NCI-H226 (cell line): ENCODE measurements at regions not wholly inside any gene's neighbourhood (a gene's known extent, or its start where the extent isn't known, plus 50 kb on each side); places are given as distances from the start of the nearest gene placed in this dataset.
"Not testable (repeated sequence)": the region's sequence is repeated elsewhere in the genome, so short reads cannot be mapped to it uniquely, and the experiment has no call there.

Experiments used
- DNase-seq: peaks from one replicate; pipeline ENCODE4 v3.0.0-alpha.2; 2015

- DNase-seq: no peak
Observed at GRCh38 chr21:41583274-41583790, 75.4 kb upstream of the TMPRSS2 start.

- no peak for DNase-seq
Observed at GRCh38 chr21:41582866-41583265, 74.9 kb upstream of the TMPRSS2 start.

- no peak for DNase-seq
Observed at GRCh38 chr21:41582298-41582840, 74.4 kb upstream of the TMPRSS2 start.

GRCh38 chr21:41581592-41582228 lies 73.8 kb upstream of the TMPRSS2 start:
- DNase-seq: no peak

GRCh38 chr21:41580758-41581554 lies 73.0 kb upstream of the TMPRSS2 start:
- DNase-seq: no peak

GRCh38 chr21:41579692-41580091 lies 71.7 kb upstream of the TMPRSS2 start:
- no peak for DNase-seq

GRCh38 chr21:41578716-41579115 lies 70.8 kb upstream of the TMPRSS2 start:
- no peak for DNase-seq

- no peak for DNase-seq
Observed at GRCh38 chr21:41578083-41578482, 70.1 kb upstream of the TMPRSS2 start.

GRCh38 chr21:41576013-41576615 lies 68.2 kb upstream of the TMPRSS2 start:
- no peak for DNase-seq

GRCh38 chr21:41573902-41574690 lies 66.1 kb upstream of the TMPRSS2 start:
- no peak for DNase-seq

- no peak for DNase-seq
Observed at GRCh38 chr21:41571938-41572510, 64.1 kb upstream of the TMPRSS2 start.

- no peak for DNase-seq
Observed at GRCh38 chr21:41570791-41571355, 62.9 kb upstream of the TMPRSS2 start.

GRCh38 chr21:41568606-41569385 lies 60.8 kb upstream of the TMPRSS2 start:
- no peak for DNase-seq

GRCh38 chr21:41567901-41568510 lies 60.0 kb upstream of the TMPRSS2 start:
- no peak for DNase-seq

GRCh38 chr21:41567237-41567636 lies 59.3 kb upstream of the TMPRSS2 start:
- not testable (repeated sequence) for DNase-seq

GRCh38 chr21:41566500-41567014 lies 58.6 kb upstream of the TMPRSS2 start:
- no peak for DNase-seq

GRCh38 chr21:41565550-41565949 lies 57.6 kb upstream of the TMPRSS2 start:
- DNase-seq: no peak

- DNase-seq: no peak
Observed at GRCh38 chr21:41564871-41565274, 56.9 kb upstream of the TMPRSS2 start.

GRCh38 chr21:41562101-41563000 lies 54.4 kb upstream of the TMPRSS2 start:
- no peak for DNase-seq
